ENCODE measurements at regions not wholly inside any gene's neighbourhood (a gene's known extent, or its start where the extent isn't known, plus 50 kb on each side); places are given as distances from the start of the nearest gene placed in this dataset.

DNA sequence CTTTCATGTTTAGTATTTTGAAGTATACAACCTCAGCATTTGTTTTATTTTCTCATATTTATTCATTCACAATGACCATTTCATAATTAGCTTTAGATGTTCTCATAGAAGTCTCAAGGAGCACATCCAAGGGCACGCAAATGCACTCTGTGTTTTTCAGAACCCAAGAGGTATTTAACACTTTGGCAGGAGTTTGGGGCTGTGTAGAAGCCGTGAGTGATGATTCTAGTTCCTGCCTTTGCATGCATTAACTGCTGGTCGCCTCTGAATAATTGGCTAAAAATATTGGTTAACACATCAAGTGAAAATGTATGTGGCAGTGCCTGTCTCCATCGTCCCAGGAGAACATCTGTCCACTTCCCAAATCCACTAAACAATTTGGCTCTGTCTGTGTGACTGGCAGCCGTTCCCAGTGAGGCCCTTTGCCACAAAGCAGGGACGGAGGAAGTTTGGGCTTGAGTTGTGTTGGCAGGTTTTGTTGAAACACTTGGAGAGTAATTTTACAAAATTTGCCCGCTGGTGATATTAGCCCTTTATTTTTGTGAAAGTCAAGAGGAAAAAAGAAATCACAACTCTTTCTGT is 730.7 kb upstream of the SLIT2 start:
- TF ChIP-seq, protein P1, sequence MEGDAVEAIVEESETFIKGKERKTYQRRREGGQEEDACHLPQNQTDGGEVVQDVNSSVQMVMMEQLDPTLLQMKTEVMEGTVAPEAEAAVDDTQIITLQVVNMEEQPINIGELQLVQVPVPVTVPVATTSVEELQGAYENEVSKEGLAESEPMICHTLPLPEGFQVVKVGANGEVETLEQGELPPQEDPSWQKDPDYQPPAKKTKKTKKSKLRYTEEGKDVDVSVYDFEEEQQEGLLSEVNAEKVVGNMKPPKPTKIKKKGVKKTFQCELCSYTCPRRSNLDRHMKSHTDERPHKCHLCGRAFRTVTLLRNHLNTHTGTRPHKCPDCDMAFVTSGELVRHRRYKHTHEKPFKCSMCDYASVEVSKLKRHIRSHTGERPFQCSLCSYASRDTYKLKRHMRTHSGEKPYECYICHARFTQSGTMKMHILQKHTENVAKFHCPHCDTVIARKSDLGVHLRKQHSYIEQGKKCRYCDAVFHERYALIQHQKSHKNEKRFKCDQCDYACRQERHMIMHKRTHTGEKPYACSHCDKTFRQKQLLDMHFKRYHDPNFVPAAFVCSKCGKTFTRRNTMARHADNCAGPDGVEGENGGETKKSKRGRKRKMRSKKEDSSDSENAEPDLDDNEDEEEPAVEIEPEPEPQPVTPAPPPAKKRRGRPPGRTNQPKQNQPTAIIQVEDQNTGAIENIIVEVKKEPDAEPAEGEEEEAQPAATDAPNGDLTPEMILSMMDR (conservative IDR thresholded peaks at IDR 0.05; ENCODE audit: low read length), result no peak
- TF ChIP-seq EZH2phosphoT487 (IDR thresholded peaks at IDR 0.05; ENCODE audit: borderline replicate concordance), result no peak

All from Loucy (cell line).